NCI-H226 (cell line): ENCODE measurements at regions not wholly inside any gene's neighbourhood (a gene's known extent, or its start where the extent isn't known, plus 50 kb on each side); places are given as distances from the start of the nearest gene placed in this dataset.
"Not testable (repeated sequence)": the region's sequence is repeated elsewhere in the genome, so short reads cannot be mapped to it uniquely, and the experiment has no call there.

ENCODE experiments used
- DNase-seq: peaks from one replicate; pipeline ENCODE4 v3.0.0-alpha.2; 2015

GRCh38 chr12:97936165-97936564 lies 473.6 kb downstream of the RMST start:
- DNase-seq, result no peak

DNA sequence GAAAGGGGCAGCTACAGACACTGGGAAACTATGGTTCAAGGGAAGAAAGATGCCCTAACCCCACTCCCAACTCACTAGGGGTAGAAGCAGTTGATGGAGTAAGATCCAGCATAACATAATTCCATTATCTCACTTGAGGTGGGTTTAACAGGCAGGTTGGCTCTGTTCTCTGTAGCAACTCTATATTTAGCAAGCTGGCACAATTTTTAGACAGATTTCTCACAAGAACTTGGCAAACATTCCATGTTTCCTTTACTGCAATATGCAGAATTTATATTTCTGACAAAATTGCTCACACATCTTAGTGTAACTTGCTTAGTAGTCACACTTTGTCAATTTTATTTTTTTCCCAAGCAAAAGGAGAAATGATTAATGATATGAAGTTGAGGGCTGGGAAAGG lies 475.4 kb downstream of the RMST start:
- no peak for DNase-seq

DNA sequence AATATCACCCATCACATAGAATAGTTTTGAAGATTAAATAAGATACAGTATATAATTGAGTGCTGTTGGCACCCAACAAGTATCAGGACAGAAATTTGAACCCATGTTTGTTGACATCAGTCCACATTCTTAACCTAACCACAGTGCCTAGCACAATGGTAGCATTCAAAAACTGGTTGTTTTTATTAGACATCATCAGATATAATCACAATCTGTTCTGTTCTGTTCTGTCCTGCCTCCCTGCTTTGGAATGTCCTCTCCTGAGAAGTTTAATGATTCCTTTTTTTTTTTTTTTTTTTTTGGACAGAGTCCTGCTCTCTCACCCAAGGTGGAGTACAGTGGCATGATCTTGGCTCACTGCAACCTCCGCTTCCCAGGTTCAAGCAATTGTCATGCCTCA lies 476.6 kb downstream of the RMST start:
- DNase-seq, result no peak

DNA sequence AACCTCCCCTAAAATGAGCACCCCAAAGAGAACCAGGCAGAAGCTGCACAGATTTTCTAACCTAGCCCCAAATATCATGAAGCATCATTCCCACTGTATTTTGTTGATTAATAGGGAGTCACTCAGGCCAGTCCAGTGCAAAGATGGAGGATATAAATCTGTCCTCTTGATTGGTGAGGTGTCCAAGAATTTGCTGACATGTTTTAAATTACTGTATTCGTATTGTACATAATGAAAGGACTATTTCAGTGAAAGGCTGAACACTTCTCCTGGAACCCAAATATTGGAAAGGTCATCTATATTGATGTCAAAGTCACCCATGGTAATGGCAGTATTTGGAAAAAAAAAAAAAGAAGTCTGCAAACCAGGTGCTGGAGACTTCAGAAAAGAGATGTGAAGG lies 477.5 kb downstream of the RMST start:
- DNase-seq, result no peak

DNA sequence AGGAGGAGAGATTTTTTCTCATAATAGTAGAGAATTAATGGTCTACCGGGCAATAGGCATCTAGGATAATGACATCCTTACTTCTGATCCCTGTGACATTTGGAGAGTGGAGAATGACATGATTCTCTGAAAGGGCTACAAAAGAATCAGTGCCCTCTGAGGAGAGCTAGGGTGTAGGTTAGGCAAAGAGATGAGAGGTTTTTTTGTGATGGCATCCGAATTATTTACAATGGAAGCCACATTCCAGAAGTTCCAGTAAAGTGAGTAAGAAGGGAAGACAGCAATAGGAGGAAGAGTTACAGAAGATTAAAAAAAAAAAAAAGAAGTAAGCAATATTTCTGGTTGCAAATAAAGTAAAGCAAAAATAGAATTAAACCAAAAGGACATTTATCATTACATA lies 478.0 kb downstream of the RMST start:
- DNase-seq, result peak; percentile 17

- no peak for DNase-seq
Measured at GRCh38 chr12:97941686-97942354, 479.2 kb downstream of the RMST start.

DNA sequence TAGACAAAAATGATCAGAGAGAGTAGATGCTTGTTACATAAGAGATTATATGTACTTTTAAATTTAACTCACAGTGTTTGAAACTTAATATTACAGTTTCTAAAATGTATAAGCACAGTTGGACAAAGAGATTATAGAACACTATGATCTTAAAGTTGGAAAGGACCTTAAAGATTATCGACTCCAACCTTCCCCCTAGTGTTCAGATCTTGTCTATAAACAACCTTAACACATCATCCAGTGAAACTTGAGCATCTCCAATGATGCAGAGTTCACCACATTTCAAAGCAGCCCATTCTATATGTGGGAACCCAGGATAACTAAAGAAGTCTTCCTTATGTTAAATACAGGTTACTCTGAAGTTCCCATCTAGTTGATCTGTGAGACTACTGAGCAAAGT lies 480.8 kb downstream of the RMST start:
- no peak for DNase-seq

DNA sequence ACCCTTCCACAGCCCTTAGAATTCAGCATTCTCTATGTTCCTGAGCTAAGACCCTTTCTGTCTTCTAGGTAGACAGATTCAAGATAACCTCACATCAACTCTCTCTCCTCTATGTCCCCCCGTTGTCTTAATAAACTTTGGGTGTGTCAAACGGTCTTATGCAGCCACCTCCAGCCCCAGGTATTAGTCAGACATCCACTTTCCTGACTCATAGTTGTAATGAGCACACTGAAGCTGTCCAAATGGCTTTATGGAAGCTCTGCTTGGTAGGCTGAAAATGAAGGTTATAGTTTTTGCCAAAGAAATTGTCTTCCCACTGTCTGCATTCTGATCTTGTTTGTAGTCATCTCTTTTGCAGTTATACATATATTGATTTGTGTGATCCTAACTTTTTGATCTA lies 482.0 kb downstream of the RMST start:
- no peak for DNase-seq

GRCh38 chr12:97946701-97947100 lies 484.1 kb downstream of the RMST start:
- no peak for DNase-seq

- DNase-seq, result no peak
Measured at GRCh38 chr12:97948591-97948990, 486.0 kb downstream of the RMST start.

DNA sequence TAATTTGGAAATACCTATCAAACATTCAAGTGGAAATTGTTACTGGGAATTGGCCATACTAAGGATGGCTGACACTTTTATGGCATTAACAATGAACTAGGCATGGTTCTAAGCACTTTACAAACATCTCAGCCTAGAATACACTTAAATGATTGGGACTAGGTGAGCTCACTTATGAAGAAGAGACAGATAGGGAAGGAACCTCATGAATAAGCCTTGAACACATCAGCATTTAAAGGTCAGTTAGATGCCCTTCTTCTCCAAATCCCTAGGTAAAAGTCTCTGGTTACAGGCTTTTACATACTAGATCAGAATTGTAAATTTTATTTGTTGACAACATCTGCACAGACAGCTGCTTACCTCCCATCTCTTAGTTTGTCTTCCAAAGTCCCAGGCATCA lies 488.6 kb downstream of the RMST start:
- DNase-seq, result no peak

DNA sequence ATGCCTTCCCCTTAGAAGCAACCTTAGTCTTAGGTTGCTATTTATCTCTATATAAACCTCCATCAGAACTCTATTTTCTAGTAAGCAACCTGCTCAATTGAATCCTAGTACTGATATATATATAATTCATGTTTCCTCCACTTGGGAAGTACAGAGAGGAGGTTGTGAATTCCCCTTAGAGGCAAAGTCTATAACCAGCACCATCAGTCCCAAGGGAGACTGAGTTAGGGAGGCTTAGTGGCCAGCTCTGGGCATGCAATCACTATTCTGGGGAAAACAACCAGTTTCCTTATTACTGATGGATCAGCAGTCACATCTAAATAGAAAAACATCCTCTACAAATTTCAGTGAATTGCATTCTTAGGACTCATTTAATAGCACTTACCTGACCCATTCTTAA lies 489.1 kb downstream of the RMST start:
- no peak for DNase-seq

GRCh38 chr12:97957109-97957508 lies 494.5 kb downstream of the RMST start:
- DNase-seq, result no peak

- no peak for DNase-seq
Measured at GRCh38 chr12:97960225-97960624, 497.6 kb downstream of the RMST start.

DNA sequence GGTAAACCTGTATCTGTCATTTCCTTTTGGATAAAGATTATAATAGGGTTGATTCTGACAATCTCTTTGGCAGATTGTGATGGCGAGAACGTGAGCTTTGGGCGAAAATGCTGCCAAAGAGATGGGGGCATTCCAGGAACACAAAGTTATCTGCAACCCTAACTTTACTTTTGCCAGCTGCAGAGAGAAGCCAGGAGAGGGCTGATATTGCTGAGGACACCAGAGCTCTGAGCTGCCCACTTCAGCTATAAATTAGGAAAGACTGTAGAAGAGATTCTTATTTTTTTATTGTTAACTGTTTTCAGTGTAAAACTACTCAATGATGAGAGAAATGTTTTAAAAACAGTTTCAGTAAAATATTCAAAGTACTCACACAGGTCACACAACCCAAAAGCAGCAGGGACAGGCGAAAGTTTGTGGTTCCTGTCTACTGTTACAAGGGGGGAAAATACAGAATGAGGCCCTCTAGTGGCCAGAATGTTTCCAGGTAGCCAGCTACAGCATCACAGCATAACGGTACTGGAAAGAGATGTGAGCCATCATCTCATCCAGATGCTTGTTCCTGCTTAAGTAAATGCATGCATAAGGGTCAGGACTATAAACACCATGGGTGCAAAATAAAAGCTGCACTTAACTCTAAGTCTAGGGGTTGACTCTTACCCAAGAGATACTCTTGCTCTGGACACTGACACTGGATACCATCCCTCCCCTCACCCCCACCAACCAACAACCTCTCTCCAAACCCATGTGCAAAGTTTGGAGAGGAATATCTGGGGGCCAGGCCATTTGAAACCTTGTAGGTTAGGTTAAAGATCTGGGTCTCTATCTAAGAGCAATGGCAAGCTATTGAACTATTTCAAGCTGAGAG lies 498.4 kb downstream of the RMST start:
- DNase-seq, result no peak

DNA sequence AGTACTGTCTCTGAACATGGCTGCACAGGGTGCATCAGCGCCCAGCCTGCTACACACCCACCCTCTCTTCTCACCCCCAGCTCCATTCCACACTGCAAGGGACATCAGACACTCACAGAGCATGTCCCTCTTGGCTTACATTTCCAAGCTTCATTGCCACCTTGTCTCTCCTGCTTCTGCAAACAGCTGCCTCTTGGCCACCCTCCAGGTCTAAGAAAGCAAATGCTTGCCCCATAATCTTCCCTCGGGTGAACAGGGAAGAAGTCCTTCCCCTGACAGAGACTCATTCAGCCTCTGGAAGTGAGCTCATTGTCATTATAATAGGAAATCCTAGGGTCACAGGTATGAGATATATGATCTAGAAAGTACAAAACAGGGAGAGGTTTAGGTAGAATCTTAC lies 505.2 kb downstream of the RMST start:
- no peak for DNase-seq

DNA sequence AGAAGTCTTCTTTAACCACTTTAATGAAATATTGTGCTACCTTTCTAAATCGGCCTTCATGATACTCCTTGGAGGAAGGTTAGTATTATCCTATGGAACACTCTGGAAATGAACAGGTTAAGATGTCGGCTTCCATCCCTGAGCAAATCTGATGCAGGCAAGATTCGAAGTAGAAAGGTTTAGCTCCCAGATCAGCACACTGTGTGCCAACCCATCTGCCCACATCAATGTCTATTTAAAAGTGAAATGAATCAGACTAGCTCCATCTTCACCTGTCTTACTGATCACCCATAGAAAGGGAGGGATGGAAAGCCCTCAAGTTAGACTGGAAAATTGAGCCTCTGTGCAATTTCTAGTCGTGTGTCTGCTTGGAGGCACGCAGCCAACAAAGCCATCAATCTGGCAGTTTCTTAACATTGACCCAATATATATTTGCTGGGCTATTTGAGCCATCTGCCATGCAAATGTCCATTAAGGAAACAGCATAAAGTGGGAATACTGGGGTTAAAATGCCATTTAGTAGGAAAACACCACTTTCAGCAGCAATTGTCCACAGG lies 506.1 kb downstream of the RMST start:
- DNase-seq, result no peak

- DNase-seq, result no peak
Measured at GRCh38 chr12:97977870-97978405, 515.3 kb downstream of the RMST start.

DNA sequence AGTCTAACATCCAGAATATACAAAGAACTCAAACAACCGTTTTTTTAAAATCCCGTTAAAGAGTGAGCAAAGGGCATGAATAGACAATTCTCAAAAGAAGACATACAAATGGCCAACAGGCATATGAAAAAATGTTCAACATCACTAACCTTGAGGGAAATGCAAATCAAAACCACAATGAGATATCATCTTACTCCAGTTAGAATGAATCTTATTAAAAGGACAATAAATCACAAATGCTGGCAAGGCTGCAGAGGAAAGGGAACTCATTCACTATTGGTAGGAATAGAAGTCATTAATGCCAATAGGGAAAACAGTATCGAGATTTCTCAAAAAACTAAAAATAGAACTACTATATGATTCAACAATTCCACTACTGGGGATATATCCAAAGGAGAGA lies 520.1 kb downstream of the RMST start:
- no peak for DNase-seq

DNA sequence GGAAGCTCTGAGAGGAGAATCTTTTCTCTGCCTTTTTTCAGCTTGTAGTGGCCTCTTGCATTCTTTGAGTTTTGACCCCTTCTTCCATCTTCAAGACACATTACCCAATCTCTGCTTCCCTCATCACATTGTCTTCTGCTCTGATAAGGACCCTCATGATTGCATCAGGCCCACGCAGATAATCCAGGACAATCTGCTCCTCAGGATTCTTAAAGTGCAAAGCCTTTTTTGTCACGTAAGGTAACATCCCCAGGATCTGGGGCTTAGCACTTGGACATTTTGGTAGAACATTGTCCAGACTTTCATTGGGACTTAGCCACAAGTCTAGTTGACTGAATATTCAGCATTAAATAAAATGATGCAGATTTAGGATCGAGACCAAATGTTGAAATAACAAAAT lies 521.2 kb downstream of the RMST start:
- no peak for DNase-seq

GRCh38 chr12:97984436-97984835 lies 521.8 kb downstream of the RMST start:
- DNase-seq, result no peak

- DNase-seq, result no peak
Measured at GRCh38 chr12:97984974-97985580, 522.5 kb downstream of the RMST start.

- DNase-seq, result no peak
Measured at GRCh38 chr12:97985834-97986233, 523.2 kb downstream of the RMST start.

DNA sequence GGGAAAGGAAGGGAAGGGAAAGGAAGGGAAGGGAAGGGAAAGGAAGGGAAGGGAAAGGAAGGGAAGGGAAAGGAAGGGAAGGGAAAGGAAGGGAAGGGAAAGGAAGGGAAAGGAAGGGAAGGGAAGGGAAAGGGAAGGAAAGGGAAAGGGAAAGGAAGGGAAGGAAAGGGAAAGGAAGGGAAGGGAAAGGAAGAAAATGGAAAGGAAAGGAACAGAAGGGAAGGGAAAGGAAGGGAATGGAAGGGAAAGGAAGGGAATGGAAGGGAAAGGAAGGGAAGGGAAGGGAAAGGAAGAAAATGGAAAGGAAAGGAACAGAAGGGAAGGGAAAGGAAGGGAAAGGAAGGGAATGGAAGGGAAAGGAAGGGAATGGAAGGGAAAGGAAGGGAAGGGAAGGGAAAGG lies 526.0 kb downstream of the RMST start:
- not testable (repeated sequence) for DNase-seq
